Activated CD4-positive, CD25-positive, alpha-beta regulatory T cell treated with anti-CD3 and anti-CD28 coated beads, Interleukin-2, amount 50 U/mL, for 24 hours (primary cell): ENCODE measurements at regions not wholly inside any gene's neighbourhood (a gene's known extent, or its start where the extent isn't known, plus 50 kb on each side); places are given as distances from the start of the nearest gene placed in this dataset.
A peak's percentile ranks its signal among the peaks of the same experiment; 100 is the strongest.
"Not testable (repeated sequence)": the region's sequence is repeated elsewhere in the genome, so short reads cannot be mapped to it uniquely, and the experiment has no call there.

Experiments
- ATAC-seq, 2 donors: fragments of 150-1000 bp; cut with Tn5 transposase; one replicate each; pipeline ENCODE4 v1.10.0; 2021; ENCODE audit warnings: mild to moderate bottlenecking in 1 of 2, moderate library complexity in 1 of 2

DNA sequence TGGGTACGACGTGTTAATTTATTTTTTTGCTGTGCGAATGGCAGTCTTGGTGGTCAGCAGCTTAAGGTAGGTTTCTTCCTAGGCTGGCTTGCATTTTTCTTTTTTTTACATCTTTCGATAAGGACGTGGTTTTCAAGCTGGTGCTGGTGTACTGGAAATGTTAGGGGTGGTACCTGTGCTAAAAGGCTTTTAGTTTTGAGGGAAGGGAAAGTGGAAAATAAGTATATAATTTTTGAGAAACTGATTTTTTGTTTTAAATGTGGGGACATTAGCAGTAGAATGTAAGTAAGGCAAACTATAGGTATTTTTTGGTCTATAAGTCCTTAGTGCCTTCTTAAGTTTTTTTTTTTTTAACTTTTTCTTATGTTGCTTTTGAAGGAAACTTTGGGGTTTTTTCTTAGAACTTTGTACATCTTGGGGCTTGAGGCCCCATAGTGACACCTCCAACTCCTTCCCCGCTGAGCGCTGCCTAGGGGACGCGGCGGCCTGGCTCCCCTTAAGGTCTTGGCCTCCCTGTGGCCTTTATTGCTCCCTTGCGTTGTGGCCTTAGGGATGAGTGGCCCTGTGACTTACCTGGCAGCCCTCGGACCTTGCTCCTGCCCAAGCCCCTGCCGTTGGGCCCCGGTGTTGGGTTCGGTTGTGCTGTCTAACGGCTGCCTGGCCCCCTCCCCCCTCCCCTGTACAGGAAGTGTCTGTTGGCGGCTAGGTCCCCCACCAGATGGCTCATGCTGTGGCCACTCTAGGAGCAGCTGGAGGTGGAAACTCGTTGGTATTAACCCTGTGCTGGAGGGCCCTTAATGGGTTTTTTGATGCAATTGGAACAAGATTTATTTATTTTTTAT, 88.0 kb upstream of the RPRML start:
- ATAC-seq, result peak; percentile 99 to 100

DNA sequence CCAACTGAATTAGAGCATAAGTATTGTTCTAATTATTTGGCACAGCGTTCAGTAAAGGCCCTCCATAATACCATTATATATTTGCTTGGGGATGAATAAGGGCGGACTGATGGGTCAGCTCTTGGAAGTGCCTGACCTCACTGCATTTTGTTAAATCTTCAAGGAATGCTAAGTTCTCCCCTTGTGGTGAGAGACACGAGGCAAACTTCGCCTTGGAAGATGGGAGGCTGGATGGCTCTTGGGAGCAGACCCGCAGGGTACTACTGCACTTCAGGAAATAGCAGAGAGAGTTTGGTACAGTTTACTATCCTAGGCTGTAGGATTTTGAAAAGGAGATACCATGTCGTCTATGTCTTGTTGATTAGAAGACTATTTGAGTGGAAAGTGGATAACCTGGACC, 87.0 kb upstream of the RPRML start:
- no peak for ATAC-seq

- ATAC-seq, result no peak
Observed at GRCh38 chr17:47064684-47065083, 85.6 kb upstream of the RPRML start.

- ATAC-seq, result no peak
Observed at GRCh38 chr17:47063475-47063874, 84.4 kb upstream of the RPRML start.

- not testable (repeated sequence) for ATAC-seq
Observed at GRCh38 chr17:47062851-47063250, 83.8 kb upstream of the RPRML start.

DNA sequence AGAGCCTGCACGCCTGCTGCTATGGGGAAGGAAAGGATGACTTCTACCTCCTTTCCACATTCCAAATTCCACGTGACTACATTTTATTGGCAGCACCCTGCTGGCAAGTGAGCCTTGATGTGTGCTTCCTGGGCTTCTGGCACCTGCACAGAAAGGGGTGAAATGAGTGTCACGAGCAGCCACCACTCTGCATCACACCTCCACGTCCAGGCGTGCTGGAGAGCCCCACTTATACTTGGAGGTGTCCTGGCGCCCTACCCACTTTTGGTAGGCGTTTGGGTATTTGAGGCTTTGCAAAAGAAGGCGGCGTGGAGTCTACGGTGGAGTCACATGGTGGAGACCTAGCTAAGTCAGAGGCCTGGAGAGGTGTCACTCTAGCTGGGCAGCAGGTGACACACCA, 81.0 kb upstream of the RPRML start:
- not testable (repeated sequence) for ATAC-seq

DNA sequence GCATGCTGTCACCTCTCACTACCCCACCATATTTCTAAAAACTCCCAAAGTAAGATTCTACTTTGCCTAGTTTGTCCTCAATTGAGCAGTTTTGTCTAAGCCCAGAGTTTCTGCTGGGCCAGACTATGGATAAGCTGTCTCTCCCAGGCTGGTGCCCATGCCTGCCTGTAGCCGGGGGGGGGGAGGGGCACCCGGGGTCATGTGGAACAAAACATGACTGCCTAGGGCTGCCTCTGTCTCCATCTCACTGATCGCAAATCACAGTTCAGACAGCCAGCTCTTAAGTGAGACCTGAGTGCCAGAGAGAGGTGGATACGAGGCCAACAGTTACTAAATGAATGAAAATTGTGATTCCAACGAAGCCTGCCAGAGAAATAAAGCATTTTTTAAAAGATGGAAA, 78.8 kb upstream of the RPRML start:
- ATAC-seq, result no peak

- not testable (repeated sequence) for ATAC-seq
Observed at GRCh38 chr17:47057279-47057678, 78.2 kb upstream of the RPRML start.

GRCh38 chr17:47056687-47057086, 77.6 kb upstream of the RPRML start:
- ATAC-seq, result not testable (repeated sequence)
